Trophoblast cell (in vitro differentiated cells and primary cell): ENCODE measurements at regions not wholly inside any gene's neighbourhood (a gene's known extent, or its start where the extent isn't known, plus 50 kb on each side); places are given as distances from the start of the nearest gene placed in this dataset.

ENCODE experiments used
- DNase-seq, 2 donors: peaks; one replicate each; pipeline ENCODE4 v3.0.0-alpha.2; 2016
- H2AFZ ChIP-seq: 2 replicates; pipeline ENCODE4 v1.6.1; 2013; ENCODE audit warnings: low read length, moderate library complexity, mild to moderate bottlenecking; ENCODE audit not compliant: insufficient read depth, poor library complexity
- H2AK5ac ChIP-seq: 2 replicates; pipeline ENCODE4 v1.6.1; 2013; ENCODE audit warnings: mild to moderate bottlenecking, low read length
- H2BK120ac ChIP-seq: 2 replicates; pipeline ENCODE4 v1.6.1; 2013; ENCODE audit warnings: low read length, mild to moderate bottlenecking, moderate library complexity; ENCODE audit not compliant: insufficient read depth, poor library complexity
- H2BK12ac ChIP-seq: 2 replicates; pipeline ENCODE4 v1.6.1; 2013; ENCODE audit warnings: mild to moderate bottlenecking, low read length, moderate library complexity
- H2BK5ac ChIP-seq: 2 replicates; pipeline ENCODE4 v1.6.1; 2013; ENCODE audit warnings: low read length, low read depth, moderate library complexity, mild to moderate bottlenecking; ENCODE audit not compliant: poor library complexity
- H3K14ac ChIP-seq: 2 replicates; pipeline ENCODE4 v1.6.1; 2013; ENCODE audit warnings: mild to moderate bottlenecking, low read length
- H3K18ac ChIP-seq: 2 replicates; pipeline ENCODE4 v1.6.1; 2013; ENCODE audit warnings: mild to moderate bottlenecking, low read length
- H3K23ac ChIP-seq: 2 replicates; pipeline ENCODE4 v1.6.1; 2013; ENCODE audit warnings: low read length
- H3K27ac ChIP-seq: 2 replicates; pipeline ENCODE4 v1.5.1; 2013; ENCODE audit warnings: low read depth, mild to moderate bottlenecking, inconsistent platforms, low read length, moderate library complexity
- H3K27me3 ChIP-seq: 2 replicates; pipeline ENCODE4 v1.6.1; 2013; ENCODE audit warnings: inconsistent platforms, mild to moderate bottlenecking, low read length, moderate library complexity; ENCODE audit not compliant: insufficient read depth
- H3K36me3 ChIP-seq, 2 experiments: 1 replicate in 1 of 2; 2 replicates in 1 of 2; pipeline ENCODE4 v1.6.1; 2013; ENCODE audit warnings: low read length in 2 of 2, mild to moderate bottlenecking in 2 of 2, moderate library complexity in 1 of 2; ENCODE audit not compliant: insufficient read depth in 2 of 2, control insufficient read depth in 1 of 2
- H3K4ac ChIP-seq: 2 replicates; pipeline ENCODE4 v1.6.1; 2013; ENCODE audit warnings: low read depth, mild to moderate bottlenecking, low read length, moderate library complexity
- H3K4me1 ChIP-seq, 2 experiments: 1 replicate in 1 of 2; 2 replicates in 1 of 2; pipeline ENCODE4 v1.6.1; 2013; ENCODE audit warnings: low read length in 2 of 2, mild to moderate bottlenecking in 2 of 2, moderate library complexity in 1 of 2; ENCODE audit not compliant: insufficient read depth in 2 of 2, control insufficient read depth in 1 of 2
- H3K4me2 ChIP-seq: 2 replicates; pipeline ENCODE4 v1.6.1; 2013; ENCODE audit warnings: inconsistent platforms, mild to moderate bottlenecking, low read length, moderate library complexity
- H3K4me3 ChIP-seq: 2 replicates; pipeline ENCODE4 v1.5.1; 2013; ENCODE audit warnings: mild to moderate bottlenecking, low read depth, low read length, inconsistent platforms
- H3K79me1 ChIP-seq: one replicate; pipeline ENCODE4 v1.6.1; 2013; ENCODE audit warnings: low read length
- H3K79me2 ChIP-seq: 2 replicates; pipeline ENCODE4 v1.6.1; 2013; ENCODE audit warnings: low read length, mild to moderate bottlenecking; ENCODE audit not compliant: control insufficient read depth, insufficient read depth, poor library complexity
- H3K9ac ChIP-seq: 2 replicates; pipeline ENCODE4 v1.6.1; 2013; ENCODE audit warnings: mild to moderate bottlenecking, low read length
- H3K9me3 ChIP-seq: 2 replicates; pipeline ENCODE4 v1.6.1; 2013; ENCODE audit warnings: low read depth, mild to moderate bottlenecking, control low read depth, inconsistent platforms, low read length; ENCODE audit not compliant: insufficient read depth
- H4K12ac ChIP-seq: 2 replicates; pipeline ENCODE4 v1.6.1; 2013; ENCODE audit warnings: low read depth, mild to moderate bottlenecking, low read length, moderate library complexity
- H4K8ac ChIP-seq: 2 replicates; pipeline ENCODE4 v1.6.1; 2013; ENCODE audit warnings: low read depth, mild to moderate bottlenecking, low read length, moderate library complexity
- H4K91ac ChIP-seq: one replicate; pipeline ENCODE4 v1.6.1; 2013; ENCODE audit warnings: low read depth, mild to moderate bottlenecking, low read length, moderate library complexity
- WGBS: extraction: QIAGEN DNeasy Blood & Tissue Kit; methylation state at CpG from one replicate; pipeline ENCODE4 v1.1.7; 2013; ENCODE audit warnings: missing lambda C conversion rate; ENCODE audit not compliant: insufficient read length, insufficient coverage; ENCODE audit errors: extremely low coverage; 5-methylcytosine and 5-hydroxymethylcytosine counted together

- H3K4ac ChIP-seq, result no peak overlapping the region
- H3K27me3 ChIP-seq, result no peaks in the 10 kb centered on the region
- no peak overlapping the region for H2AFZ ChIP-seq
- no peak overlapping the region for H4K91ac ChIP-seq
- H3K79me2 ChIP-seq, result no peaks in the 10 kb centered on the region
- no peak overlapping the region for H4K12ac ChIP-seq
- no peak overlapping the region for H2BK12ac ChIP-seq
- WGBS, result no CpG with 5 or more reads among the region's 11 CpGs
- no peak overlapping the region for H2BK5ac ChIP-seq
- no peak overlapping the region for H3K4me2 ChIP-seq
- DNase-seq, result no peak
- H2BK120ac ChIP-seq, result no peak overlapping the region
- no peak overlapping the region for H3K14ac ChIP-seq
- H3K27ac ChIP-seq, result no peak overlapping the region
- H3K4me1 ChIP-seq, result peaks cover 0 to 5% of the 10 kb centered on the region in 2 experiments
- no peak overlapping the region for H2AK5ac ChIP-seq
- H3K4me3 ChIP-seq, result no peak overlapping the region
- H3K9me3 ChIP-seq, result peaks cover 7% of the 10 kb centered on the region
- H3K79me1 ChIP-seq, result no peaks in the 10 kb centered on the region
- H4K8ac ChIP-seq, result no peak overlapping the region
- no peak overlapping the region for H3K9ac ChIP-seq
- no peaks in the 10 kb centered on the region for H3K36me3 ChIP-seq
- no peak overlapping the region for H3K23ac ChIP-seq
- no peak overlapping the region for H3K18ac ChIP-seq
These were observed 65.6 kb upstream of the RAB6C start for GRCh38 chr2:129913695-129914495.

GRCh38 chr2:129914538-129915302, 64.7 kb upstream of the RAB6C start:
- no CpG with 5 or more reads among the region's 11 CpGs for WGBS
- Histone ChIP-seq H3K79me2 (no peaks in the 10 kb centered on the region), H2BK5ac (no peak overlapping the region)

GRCh38 chr2:129915303-129915840, 64.1 kb upstream of the RAB6C start:
- Histone ChIP-seq H2BK12ac (no peak overlapping the region), H3K14ac (no peak overlapping the region), H3K18ac (no peak overlapping the region), H3K79me1 (no peaks in the 10 kb centered on the region), H2AFZ (no peak overlapping the region), H3K27me3 (no peaks in the 10 kb centered on the region), H2BK120ac (no peak overlapping the region), H3K4me1 (peaks cover 0 to 5% of the 10 kb centered on the region in 2 experiments), H4K12ac (no peak overlapping the region), H3K36me3 (no peaks in the 10 kb centered on the region), H4K91ac (no peak overlapping the region), H3K9me3 (peaks cover 7% of the 10 kb centered on the region), H3K9ac (no peak overlapping the region), H3K27ac (no peak overlapping the region), H3K4ac (no peak overlapping the region), H3K4me3 (no peak overlapping the region), H2BK5ac (no peak overlapping the region), H3K4me2 (no peak overlapping the region), H3K23ac (no peak overlapping the region), H2AK5ac (no peak overlapping the region), H3K79me2 (no peaks in the 10 kb centered on the region), H4K8ac (no peak overlapping the region)
- no peak for DNase-seq
- WGBS, result no CpG with 5 or more reads among the region's 3 CpGs

More at GRCh38 chr2:129914538-129915302, 64.7 kb upstream of the RAB6C start:
- peaks cover 7% of the 10 kb centered on the region for H3K9me3 ChIP-seq
- H2AFZ ChIP-seq, result no peak overlapping the region
- H3K79me1 ChIP-seq, result no peaks in the 10 kb centered on the region
- H2BK120ac ChIP-seq, result no peak overlapping the region
- H3K9ac ChIP-seq, result no peak overlapping the region
- no peak overlapping the region for H4K12ac ChIP-seq
- H4K8ac ChIP-seq, result no peak overlapping the region
- no peaks in the 10 kb centered on the region for H3K36me3 ChIP-seq
- H3K4me2 ChIP-seq, result no peak overlapping the region
- H2BK12ac ChIP-seq, result no peak overlapping the region
- no peak overlapping the region for H2AK5ac ChIP-seq
- H3K4me1 ChIP-seq, result peaks cover 0 to 5% of the 10 kb centered on the region in 2 experiments
- H3K14ac ChIP-seq, result no peak overlapping the region
- H3K27me3 ChIP-seq, result no peaks in the 10 kb centered on the region
- H3K4ac ChIP-seq, result no peak overlapping the region
- DNase-seq, result no peak
- no peak overlapping the region for H3K18ac ChIP-seq
- H4K91ac ChIP-seq, result no peak overlapping the region
- H3K4me3 ChIP-seq, result no peak overlapping the region
- H3K27ac ChIP-seq, result no peak overlapping the region
- no peak overlapping the region for H3K23ac ChIP-seq

GRCh38 chr2:129918604-129919003, 60.9 kb upstream of the RAB6C start:
- H3K4me1 ChIP-seq, result peaks cover 4 to 9% of the 10 kb centered on the region in 2 experiments
- H3K4ac ChIP-seq, result no peak overlapping the region
- no peak overlapping the region for H2AFZ ChIP-seq
- no peak for DNase-seq
- H3K4me3 ChIP-seq, result no peak overlapping the region
- H2BK120ac ChIP-seq, result no peak overlapping the region
- no peak overlapping the region for H4K12ac ChIP-seq
- H2AK5ac ChIP-seq, result no peak overlapping the region
- no peaks in the 10 kb centered on the region for H3K27me3 ChIP-seq
- no peak overlapping the region for H3K14ac ChIP-seq
- no peak overlapping the region for H3K18ac ChIP-seq
- no peak overlapping the region for H3K27ac ChIP-seq
- peaks cover 9% of the 10 kb centered on the region for H3K9me3 ChIP-seq
- H3K79me1 ChIP-seq, result no peaks in the 10 kb centered on the region
- H4K8ac ChIP-seq, result no peak overlapping the region
- H3K23ac ChIP-seq, result no peak overlapping the region
- H3K4me2 ChIP-seq, result no peak overlapping the region
- no CpG with 5 or more reads among the region's 1 CpG for WGBS
- no peaks in the 10 kb centered on the region for H3K79me2 ChIP-seq
- no peaks in the 10 kb centered on the region for H3K36me3 ChIP-seq
- H3K9ac ChIP-seq, result no peak overlapping the region
- no peak overlapping the region for H2BK12ac ChIP-seq
- H2BK5ac ChIP-seq, result no peak overlapping the region
- no peak overlapping the region for H4K91ac ChIP-seq
